Uterus (tissue), 3 donors: ENCODE measurements at regions not wholly inside any gene's neighbourhood (a gene's known extent, or its start where the extent isn't known, plus 50 kb on each side); places are given as distances from the start of the nearest gene placed in this dataset.

Experiments used
- DNase-seq, 2 donors: peaks; one replicate each; pipeline ENCODE4 v3.0.0-alpha.2; 2019 to 2020
- H3K27ac ChIP-seq, 2 donors: fragments of 200-600 bp; sonication (generic); 1 replicate in 1 of 2; 2 replicates in 1 of 2; pipeline ENCODE4 v1.5.1; 2016 to 2018
- H3K27me3 ChIP-seq, 2 donors: fragments of 200-600 bp; sonication (generic); one replicate each; pipeline ENCODE4 v1.5.1; 2018 to 2019; ENCODE audit warnings: control low read depth in 1 of 2
- H3K36me3 ChIP-seq, 2 donors: fragments of 200-600 bp; sonication (generic); one replicate each; pipeline ENCODE4 v1.5.1; 2019; ENCODE audit warnings: control low read depth in 1 of 2
- H3K4me1 ChIP-seq, 2 donors: fragments of 200-600 bp; sonication (generic); one replicate each; pipeline ENCODE4 v1.5.1; 2018 to 2019; ENCODE audit warnings: control low read depth in 1 of 2
- H3K4me3 ChIP-seq, 2 donors: fragments of 200-600 bp; sonication (generic); 1 replicate in 1 of 2; 2 replicates in 1 of 2; pipeline ENCODE4 v1.5.1; 2018 to 2019; ENCODE audit warnings: mild to moderate bottlenecking in 1 of 2
- H3K9me3 ChIP-seq, 2 donors: fragments of 200-600 bp; sonication (generic); one replicate each; pipeline ENCODE4 v1.5.1; 2019; ENCODE audit warnings: control low read depth in 1 of 2
- CTCF ChIP-seq, 4 experiments: fragments of 200-600 bp in 2 of 4; fragments of 450-650 bp in 2 of 4; sonication (generic) in 2 of 4; IDR thresholded peaks; one replicate each; pipeline ENCODE4 v1.5.1; 2016 to 2019; ENCODE audit warnings: antibody characterized with exemption in 4 of 4, mild to moderate bottlenecking in 2 of 4, moderate library complexity in 1 of 4
- POLR2A ChIP-seq, 2 donors: fragments of 450-650 bp; IDR thresholded peaks; one replicate each; pipeline ENCODE4 v1.6.1; 2016; ENCODE audit warnings: antibody characterized with exemption in 2 of 2, mild to moderate bottlenecking in 1 of 2, moderate library complexity in 1 of 2
- intact Hi-C: fragments of 100-400 bp; cut with DNase I; formaldehyde crosslinking; loops from one replicate; pipeline ENCODE4 v1.15.1; 2023; ENCODE audit warnings: low total_unique reads
- donor health status: DM: yes; HTN: yes; CAD: no.

GRCh38 chr1:96355961-96356360, 365.6 kb upstream of the PTBP2 start:
- H3K36me3 ChIP-seq, result no peaks in the 10 kb centered on the region
- no peak overlapping the region for H3K4me3 ChIP-seq
- no peak for DNase-seq
- TF ChIP-seq CTCF (IDR thresholded peaks at IDR 0.05) (no peak), POLR2A (IDR thresholded peaks at IDR 0.05) (no peak)
- no peaks in the 10 kb centered on the region for H3K27me3 ChIP-seq
- H3K9me3 ChIP-seq, result no peaks in the 10 kb centered on the region
- no peaks in the 10 kb centered on the region for H3K4me1 ChIP-seq
- intact Hi-C loops, result no loop called here
- H3K27ac ChIP-seq, result no peak overlapping the region

GRCh38 chr1:96357141-96357765, 364.3 kb upstream of the PTBP2 start:
- H3K27ac ChIP-seq, result no peak overlapping the region
- no peaks in the 10 kb centered on the region for H3K36me3 ChIP-seq

GRCh38 chr1:96358057-96358456, 363.5 kb upstream of the PTBP2 start:
- intact Hi-C loops, result no loop called here
- Histone ChIP-seq H3K36me3 (no peaks in the 10 kb centered on the region), H3K27ac (no peak overlapping the region), H3K4me1 (no peaks in the 10 kb centered on the region), H3K27me3 (no peaks in the 10 kb centered on the region), H3K4me3 (no peak overlapping the region), H3K9me3 (no peaks in the 10 kb centered on the region)
- TF ChIP-seq POLR2A (IDR thresholded peaks at IDR 0.05) (no peak), CTCF (IDR thresholded peaks at IDR 0.05) (no peak)
- DNase-seq, result no peak

More at GRCh38 chr1:96357141-96357765, 364.3 kb upstream of the PTBP2 start:
- H3K4me1 ChIP-seq, result no peaks in the 10 kb centered on the region
- no peaks in the 10 kb centered on the region for H3K9me3 ChIP-seq
- no peaks in the 10 kb centered on the region for H3K27me3 ChIP-seq
- intact Hi-C loops, result no loop called here
- TF ChIP-seq CTCF (IDR thresholded peaks at IDR 0.05) (no peak), POLR2A (IDR thresholded peaks at IDR 0.05) (no peak)
- DNase-seq, result no peak
- no peak overlapping the region for H3K4me3 ChIP-seq

GRCh38 chr1:96360036-96360795, 361.4 kb upstream of the PTBP2 start:
- Histone ChIP-seq H3K4me1 (no peaks in the 10 kb centered on the region), H3K4me3 (no peak overlapping the region), H3K27me3 (no peaks in the 10 kb centered on the region), H3K9me3 (no peaks in the 10 kb centered on the region), H3K27ac (no peak overlapping the region), H3K36me3 (no peaks in the 10 kb centered on the region)
- no peak for TF ChIP-seq POLR2A (IDR thresholded peaks at IDR 0.05)
- intact Hi-C loops, result no loop called here
- no peak for DNase-seq

- no peaks in the 10 kb centered on the region for H3K4me1 ChIP-seq
- no peak overlapping the region for H3K27ac ChIP-seq
- DNase-seq, result no peak
- no peaks in the 10 kb centered on the region for H3K36me3 ChIP-seq
- H3K9me3 ChIP-seq, result no peaks in the 10 kb centered on the region
- no peak overlapping the region for H3K4me3 ChIP-seq
- intact Hi-C loops, result no loop called here
- TF ChIP-seq CTCF (IDR thresholded peaks at IDR 0.05) (no peak), POLR2A (IDR thresholded peaks at IDR 0.05) (no peak)
- no peaks in the 10 kb centered on the region for H3K27me3 ChIP-seq
Observed at GRCh38 chr1:96361271-96361856, 360.2 kb upstream of the PTBP2 start.
